HepG2 (cell line): ENCODE measurements at regions not wholly inside any gene's neighbourhood (a gene's known extent, or its start where the extent isn't known, plus 50 kb on each side); places are given as distances from the start of the nearest gene placed in this dataset.

Source experiments
- BRF2 ChIP-seq: sonication (generic); formaldehyde crosslinking; IDR thresholded peaks from 2 replicates; pipeline ENCODE4 v1.8.1; 2022; ENCODE audit warnings: mild to moderate bottlenecking, missing genetic modification reagents
- CCAR2 ChIP-seq: fragments of 200-400 bp; formaldehyde crosslinking; optimal IDR thresholded peaks from 2 replicates; pipeline ENCODE3; 2018; ENCODE audit warnings: low read depth, mild to moderate bottlenecking, low read length, moderate library complexity
- CREB1 ChIP-seq, 2 experiments: fragments of 450-650 bp in 1 of 2; IDR thresholded peaks; 2 replicates each; pipeline ENCODE4 v1.6.1; 2016 to 2017; ENCODE audit warnings: control low read depth in 1 of 2, mild to moderate bottlenecking in 1 of 2, missing compliant biosample characterization in 1 of 2, missing genetic modification characterization in 1 of 2
- FOXA1 ChIP-seq, 2 experiments: fragments of 450-650 bp in 1 of 2; sonication (generic) in 1 of 2; formaldehyde crosslinking in 1 of 2; IDR thresholded peaks; 2 replicates each; pipeline versions ENCODE4 v1.4.0 to v1.6.1; 2016 to 2020; ENCODE audit warnings: missing genetic modification reagents in 1 of 2
- GATAD2A ChIP-seq: IDR thresholded peaks from 2 replicates; pipeline ENCODE4 v1.6.1; 2016
- GTF2F1 ChIP-seq: fragments of 150-350 bp; IDR thresholded peaks from 2 replicates; pipeline ENCODE4 v1.6.1; 2014; ENCODE audit warnings: low read length
- GTF3A ChIP-seq: sonication (generic); formaldehyde crosslinking; conservative IDR thresholded peaks from 2 replicates; pipeline ENCODE4 v1.4.0; 2020; ENCODE audit warnings: mild to moderate bottlenecking, missing genetic modification reagents
- HOXA9 ChIP-seq: sonication (generic); formaldehyde crosslinking; IDR thresholded peaks from 2 replicates; pipeline ENCODE4 v1.8.1; 2022; ENCODE audit warnings: missing genetic modification reagents, mild to moderate bottlenecking, moderate library complexity, borderline replicate concordance
- PRDM4 ChIP-seq: sonication (generic); formaldehyde crosslinking; IDR thresholded peaks from 2 replicates; pipeline ENCODE4 v1.9.0; 2021; ENCODE audit warnings: missing genetic modification reagents, borderline replicate concordance
- SALL1 ChIP-seq: sonication (generic); formaldehyde crosslinking; IDR thresholded peaks from 2 replicates; pipeline ENCODE4 v1.8.0; 2022; ENCODE audit warnings: mild to moderate bottlenecking, missing genetic modification reagents
- SMARCE1 ChIP-seq: fragments of 450-650 bp; IDR thresholded peaks from 2 replicates; pipeline ENCODE4 v1.6.1; 2017; ENCODE audit warnings: borderline replicate concordance
- THAP11 ChIP-seq: IDR thresholded peaks from 2 replicates; pipeline ENCODE4 v1.6.1; 2016; ENCODE audit warnings: missing biosample characterization, missing genetic modification reagents
- TIGD3 ChIP-seq: sonication (generic); formaldehyde crosslinking; IDR thresholded peaks from 2 replicates; pipeline ENCODE4 v1.5.1; 2020; ENCODE audit warnings: mild to moderate bottlenecking, missing genetic modification reagents, borderline replicate concordance
- TSC22D2 ChIP-seq: sonication (generic); formaldehyde crosslinking; IDR thresholded peaks from 2 replicates; pipeline ENCODE4 v1.5.1; 2020; ENCODE audit warnings: missing genetic modification reagents, mild to moderate bottlenecking, borderline replicate concordance
- YEATS4 ChIP-seq: sonication (generic); formaldehyde crosslinking; IDR thresholded peaks from 2 replicates; pipeline ENCODE4 v1.4.0; 2020; ENCODE audit warnings: missing genetic modification reagents, borderline replicate concordance
- ZFP82 ChIP-seq: sonication (generic); formaldehyde crosslinking; IDR thresholded peaks from 2 replicates; pipeline ENCODE4 v1.5.1; 2020; ENCODE audit warnings: mild to moderate bottlenecking, missing genetic modification reagents, borderline replicate concordance
- ZNF10 ChIP-seq: sonication (generic); formaldehyde crosslinking; IDR thresholded peaks from 2 replicates; pipeline ENCODE4 v1.4.0; 2020; ENCODE audit warnings: mild to moderate bottlenecking, low read depth, missing genetic modification reagents, borderline replicate concordance
- ZNF431 ChIP-seq: sonication (generic); formaldehyde crosslinking; IDR thresholded peaks from 2 replicates; pipeline ENCODE4 v1.9.0; 2022; ENCODE audit warnings: missing genetic modification reagents, low read depth, mild to moderate bottlenecking, borderline replicate concordance
- ZNF772 ChIP-seq: sonication (generic); formaldehyde crosslinking; IDR thresholded peaks from 2 replicates; pipeline ENCODE4 v1.5.0; 2020; ENCODE audit warnings: mild to moderate bottlenecking, missing genetic modification reagents
- ZNF784 ChIP-seq: sonication (generic); formaldehyde crosslinking; IDR thresholded peaks from 2 replicates; pipeline ENCODE4 v1.5.1; 2020; ENCODE audit warnings: missing genetic modification reagents, mild to moderate bottlenecking, borderline replicate concordance

GRCh38 chr6:156273065-156273711, 504.0 kb upstream of the ARID1B start (continued):
- TF ChIP-seq PRDM4 (CRISPR knock-in tag) (no peak), GTF3A (CRISPR knock-in tag) (no peak), GTF2F1 (no peak), TIGD3 (CRISPR knock-in tag) (no peak), TSC22D2 (CRISPR knock-in tag) (no peak), ZNF784 (no peak), THAP11 (CRISPR knock-in tag) (no peak), GATAD2A (CRISPR knock-in tag) (peak; percentile 71), ZNF772 (no peak), YEATS4 (CRISPR knock-in tag) (no peak), ZFP82 (no peak), CREB1 (IDR thresholded peaks at IDR 0.05) (no peak), CREB1 (CRISPR knock-in tag; IDR thresholded peaks at IDR 0.05) (0 out of 2 replicates have a peak, but pooled peaks have one; percentile 23), FOXA1 (IDR thresholded peaks at IDR 0.05) (peak; percentile 66; the same call in 1 of the 2 replicates), FOXA1 (CRISPR knock-in tag; IDR thresholded peaks at IDR 0.05) (peak; percentile 81), SALL1 (peak; percentile 21; the same call in 1 of the 2 replicates), ZNF431 (no peak), SMARCE1 (no peak), HOXA9 (CRISPR knock-in tag) (no peak), BRF2 (no peak), ZNF10 (CRISPR knock-in tag) (no peak), CCAR2 (no peak)
